Testis (tissue), 2 donors: ENCODE measurements at regions not wholly inside any gene's neighbourhood (a gene's known extent, or its start where the extent isn't known, plus 50 kb on each side); places are given as distances from the start of the nearest gene placed in this dataset.
A peak's percentile ranks its signal among the peaks of the same experiment; 100 is the strongest.

Experiments used
- DNase-seq: peaks from one replicate; pipeline ENCODE4 v3.0.0-alpha.2; 2019
- H3K27ac ChIP-seq, 2 donors: fragments of 200-600 bp; sonication (generic); one replicate each; pipeline ENCODE4 v1.5.1; 2019
- H3K27me3 ChIP-seq: fragments of 200-600 bp; sonication (generic); one replicate; pipeline ENCODE4 v1.5.1; 2019
- H3K36me3 ChIP-seq: fragments of 200-600 bp; sonication (generic); one replicate; pipeline ENCODE4 v1.5.1; 2017; ENCODE audit warnings: low read depth; ENCODE audit errors: missing control alignments
- H3K4me1 ChIP-seq: fragments of 200-600 bp; sonication (generic); one replicate; pipeline ENCODE4 v1.5.1; 2019
- H3K4me3 ChIP-seq, 2 donors: fragments of 200-600 bp; sonication (generic); one replicate each; pipeline ENCODE4 v1.5.1; 2017 to 2019
- H3K9me3 ChIP-seq: fragments of 200-600 bp; sonication (generic); one replicate; pipeline ENCODE4 v1.5.1; 2017
- POLR2A ChIP-seq: fragments of 450-650 bp; IDR thresholded peaks from one replicate; pipeline ENCODE4 v1.6.1; 2017; ENCODE audit warnings: antibody characterized with exemption, mild to moderate bottlenecking, moderate library complexity
- WGBS, 2 donors: methylation state at CpG; one replicate each; pipeline ENCODE4 v1.1.5; 2018; 5-methylcytosine and 5-hydroxymethylcytosine counted together
- intact Hi-C: fragments of 100-400 bp; cut with DNase I; formaldehyde crosslinking; loops from one replicate; pipeline ENCODE4 v1.15.1; 2023; ENCODE audit warnings: low total_unique reads
- TF ChIP-seq, protein P1 (sequence below), 3 experiments: fragments of 450-650 bp in 2 of 3; fragments of 200-600 bp in 1 of 3; sonication (generic) in 1 of 3; IDR thresholded peaks; one replicate each; pipeline ENCODE4 v1.5.1; 2016 to 2019; ENCODE audit warnings: antibody characterized with exemption in 3 of 3, mild to moderate bottlenecking in 2 of 3, moderate library complexity in 1 of 3

DNA sequence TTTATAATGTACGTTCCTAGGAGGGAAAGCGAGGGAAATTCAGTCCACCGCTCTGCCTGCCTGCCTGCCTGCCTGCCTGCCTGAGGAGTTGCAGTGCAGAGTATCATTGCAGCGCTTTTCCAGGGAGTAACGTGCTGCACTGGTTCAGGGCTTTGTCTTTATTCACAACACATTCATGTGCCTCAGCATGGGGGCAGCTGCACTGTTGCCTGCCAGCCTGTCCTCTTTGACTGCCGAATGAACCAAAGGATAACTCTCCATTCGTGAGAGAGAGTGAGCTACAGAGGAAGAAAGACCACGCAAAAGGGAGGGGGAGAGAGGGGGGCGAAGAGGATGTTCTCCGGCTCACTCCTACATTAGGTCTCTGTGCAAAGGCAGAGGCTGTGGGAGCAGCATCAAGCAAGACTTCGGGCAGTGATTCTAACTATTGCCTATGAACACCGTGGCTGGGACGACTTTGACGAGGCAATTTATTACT is 791.2 kb downstream of the MAT2B start:
- 7 to 10% methylated on average over 11 to 14 of the region's 14 CpGs for WGBS, 2 donors

DNA sequence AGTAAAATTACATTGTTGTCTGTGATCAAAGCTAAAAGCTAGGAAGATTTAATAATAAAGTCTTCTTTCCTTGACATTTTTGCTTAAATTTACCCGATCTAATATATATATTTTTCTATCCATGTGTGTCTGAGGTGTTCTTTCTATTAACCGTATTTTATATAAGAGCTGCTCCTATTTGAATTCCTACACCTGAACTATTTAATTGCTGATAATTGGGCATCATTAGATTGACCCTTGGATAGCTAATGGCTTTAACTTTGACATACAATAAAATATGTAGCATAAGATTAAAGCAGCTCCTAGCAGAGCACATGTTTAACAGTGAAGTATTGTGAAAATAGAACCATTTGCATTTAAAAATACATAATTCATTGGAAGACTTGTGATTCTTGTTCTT is 792.7 kb downstream of the MAT2B start:
- H3K27ac ChIP-seq = no peak overlapping the region
- no peak overlapping the region for H3K4me3 ChIP-seq
- H3K36me3 ChIP-seq = no peaks in the 10 kb centered on the region
- no peaks in the 10 kb centered on the region for H3K9me3 ChIP-seq
- intact Hi-C loops = no loop called here
- TF ChIP-seq POLR2A = no peak
- TF ChIP-seq, protein P1, sequence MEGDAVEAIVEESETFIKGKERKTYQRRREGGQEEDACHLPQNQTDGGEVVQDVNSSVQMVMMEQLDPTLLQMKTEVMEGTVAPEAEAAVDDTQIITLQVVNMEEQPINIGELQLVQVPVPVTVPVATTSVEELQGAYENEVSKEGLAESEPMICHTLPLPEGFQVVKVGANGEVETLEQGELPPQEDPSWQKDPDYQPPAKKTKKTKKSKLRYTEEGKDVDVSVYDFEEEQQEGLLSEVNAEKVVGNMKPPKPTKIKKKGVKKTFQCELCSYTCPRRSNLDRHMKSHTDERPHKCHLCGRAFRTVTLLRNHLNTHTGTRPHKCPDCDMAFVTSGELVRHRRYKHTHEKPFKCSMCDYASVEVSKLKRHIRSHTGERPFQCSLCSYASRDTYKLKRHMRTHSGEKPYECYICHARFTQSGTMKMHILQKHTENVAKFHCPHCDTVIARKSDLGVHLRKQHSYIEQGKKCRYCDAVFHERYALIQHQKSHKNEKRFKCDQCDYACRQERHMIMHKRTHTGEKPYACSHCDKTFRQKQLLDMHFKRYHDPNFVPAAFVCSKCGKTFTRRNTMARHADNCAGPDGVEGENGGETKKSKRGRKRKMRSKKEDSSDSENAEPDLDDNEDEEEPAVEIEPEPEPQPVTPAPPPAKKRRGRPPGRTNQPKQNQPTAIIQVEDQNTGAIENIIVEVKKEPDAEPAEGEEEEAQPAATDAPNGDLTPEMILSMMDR (IDR thresholded peaks at IDR 0.05) = no peak
- no peaks in the 10 kb centered on the region for H3K27me3 ChIP-seq
- no peak for DNase-seq
- no peaks in the 10 kb centered on the region for H3K4me1 ChIP-seq
- WGBS, 2 donors = 66 to 70% methylated on average over 2 of the region's 2 CpGs

More for the DNA sequence above, 791.2 kb downstream of the MAT2B start:
- Histone ChIP-seq H3K36me3 (no peaks in the 10 kb centered on the region), H3K27ac (no peak overlapping the region), H3K27me3 (no peaks in the 10 kb centered on the region), H3K4me3 (no peak overlapping the region), H3K9me3 (no peaks in the 10 kb centered on the region), H3K4me1 (no peaks in the 10 kb centered on the region)
- intact Hi-C loops = no loop called here
- peak; percentile 18 for DNase-seq
- TF ChIP-seq, protein P1 (IDR thresholded peaks at IDR 0.05) = no peak
- TF ChIP-seq POLR2A = no peak

DNA sequence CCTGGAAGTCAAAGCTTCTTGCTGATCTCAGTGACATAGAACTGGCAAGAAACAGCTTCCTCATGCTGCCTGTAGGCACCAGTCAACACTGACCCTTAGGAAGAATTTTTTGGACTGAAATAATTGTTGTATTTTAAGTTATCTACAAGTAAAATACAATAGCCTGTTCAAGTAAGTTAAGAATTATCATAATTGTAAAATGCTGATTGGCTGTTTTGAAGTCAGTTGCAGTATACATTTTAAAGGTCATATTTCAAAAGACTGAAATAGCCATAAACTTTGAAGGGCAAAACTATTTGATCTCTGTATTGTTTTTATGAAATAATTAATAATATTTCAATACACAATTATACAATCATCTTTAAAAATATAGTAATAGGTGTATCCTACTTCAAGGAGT is 794.9 kb downstream of the MAT2B start:
- DNase-seq = no peak
- no peak for TF ChIP-seq POLR2A
- TF ChIP-seq, protein P1 (IDR thresholded peaks at IDR 0.05) = no peak

DNA sequence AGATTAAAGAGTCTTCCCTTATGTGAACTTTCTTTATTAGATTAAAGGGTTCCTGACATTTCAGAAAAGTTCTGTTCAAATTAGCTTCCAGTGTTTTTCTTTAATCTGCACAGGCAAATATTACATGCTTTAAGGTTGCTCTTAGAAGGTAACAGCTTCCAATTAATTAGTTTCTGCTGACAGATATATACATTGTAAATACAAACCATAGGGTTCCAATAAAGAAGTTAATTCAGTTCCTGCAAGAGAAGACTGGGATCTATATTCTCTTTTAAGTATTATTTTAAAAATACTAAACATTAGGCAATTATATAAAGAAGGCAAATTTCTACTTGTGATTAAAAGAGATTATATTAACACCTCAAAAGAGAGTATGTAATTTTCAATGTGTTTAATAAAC is 795.7 kb downstream of the MAT2B start:
- Histone ChIP-seq H3K4me3 (no peak overlapping the region), H3K27ac (no peak overlapping the region), H3K36me3 (no peaks in the 10 kb centered on the region), H3K9me3 (no peaks in the 10 kb centered on the region), H3K4me1 (no peaks in the 10 kb centered on the region), H3K27me3 (no peaks in the 10 kb centered on the region)
- TF ChIP-seq, protein P1 (IDR thresholded peaks at IDR 0.05) = no peak
- TF ChIP-seq POLR2A = no peak
- no peak for DNase-seq
- intact Hi-C loops = no loop called here

More for the DNA sequence above, 794.9 kb downstream of the MAT2B start:
- intact Hi-C loops = no loop called here
- no peak overlapping the region for H3K4me3 ChIP-seq
- no peaks in the 10 kb centered on the region for H3K27me3 ChIP-seq
- no peaks in the 10 kb centered on the region for H3K9me3 ChIP-seq
- no peaks in the 10 kb centered on the region for H3K36me3 ChIP-seq
- H3K27ac ChIP-seq = no peak overlapping the region
- no peaks in the 10 kb centered on the region for H3K4me1 ChIP-seq

DNA sequence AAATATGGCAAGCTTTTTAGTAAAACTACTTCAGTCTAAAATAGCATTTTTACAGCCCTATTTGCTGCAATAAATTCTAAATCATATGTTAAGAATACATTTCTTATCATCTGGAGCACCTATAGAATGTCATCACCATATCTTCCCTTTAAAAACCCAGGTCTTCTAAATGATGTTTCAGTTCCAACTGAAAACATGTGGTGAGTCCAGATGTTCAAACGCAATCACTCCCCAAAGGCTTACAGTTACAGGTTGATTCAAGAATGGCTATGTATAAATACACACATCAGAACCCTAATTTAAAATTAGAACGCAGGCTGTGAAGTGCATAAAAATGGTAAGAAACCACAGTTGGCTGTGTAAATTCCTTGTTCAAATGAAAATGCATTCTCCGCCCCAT is 796.3 kb downstream of the MAT2B start:
- intact Hi-C loops = no loop called here
- no peaks in the 10 kb centered on the region for H3K9me3 ChIP-seq
- no peaks in the 10 kb centered on the region for H3K36me3 ChIP-seq
- 65 to 66% methylated on average over 3 of the region's 3 CpGs for WGBS, 2 donors
- H3K4me1 ChIP-seq = no peaks in the 10 kb centered on the region
- H3K27ac ChIP-seq = no peak overlapping the region
- H3K27me3 ChIP-seq = no peaks in the 10 kb centered on the region
- no peak for TF ChIP-seq POLR2A
- TF ChIP-seq, protein P1 (IDR thresholded peaks at IDR 0.05) = no peak
- no peak for DNase-seq
- no peak overlapping the region for H3K4me3 ChIP-seq
